NCI-H146 treated with DMSO at 0.1 percent for 48 hours (cell line): ENCODE measurements at regions not wholly inside any gene's neighbourhood (a gene's known extent, or its start where the extent isn't known, plus 50 kb on each side); places are given as distances from the start of the nearest gene placed in this dataset.
A peak's percentile ranks its signal among the peaks of the same experiment; 100 is the strongest.
"Not testable (repeated sequence)": the region's sequence is repeated elsewhere in the genome, so short reads cannot be mapped to it uniquely, and the experiment has no call there.

Experiments used
- DNase-seq: peaks from one replicate; lab custom pipeline; 2025; ENCODE audit not compliant: unreplicated experiment; lab: John Stamatoyannopoulos, UW

- DNase-seq = no peak
Observed at GRCh38 chr5:104859437-104859836, 1296.8 kb upstream of the NUDT12 start.

- DNase-seq = not testable (repeated sequence)
Observed at GRCh38 chr5:104852099-104852498, 1289.5 kb upstream of the NUDT12 start.

GRCh38 chr5:104845541-104845940 lies 1283.0 kb upstream of the NUDT12 start:
- DNase-seq = no peak

- DNase-seq = no peak
Observed at GRCh38 chr5:104843822-104844221, 1281.2 kb upstream of the NUDT12 start.

- no peak for DNase-seq
Observed at GRCh38 chr5:104840284-104840683, 1277.7 kb upstream of the NUDT12 start.

GRCh38 chr5:104831515-104831914 lies 1268.9 kb upstream of the NUDT12 start:
- not testable (repeated sequence) for DNase-seq

- DNase-seq = no peak
Observed at GRCh38 chr5:104821606-104822005, 1259.0 kb upstream of the NUDT12 start.

GRCh38 chr5:104817127-104817526 lies 1254.5 kb upstream of the NUDT12 start:
- DNase-seq = no peak

GRCh38 chr5:104815212-104815611 lies 1252.6 kb upstream of the NUDT12 start:
- peak; percentile 34 for DNase-seq

- DNase-seq = no peak
Observed at GRCh38 chr5:104800440-104801048, 1238.0 kb upstream of the NUDT12 start.

- DNase-seq = no peak
Observed at GRCh38 chr5:104793755-104794080, 1231.1 kb upstream of the NUDT12 start.

- no peak for DNase-seq
Observed at GRCh38 chr5:104793031-104793754, 1230.6 kb upstream of the NUDT12 start.

GRCh38 chr5:104789366-104789765 lies 1226.8 kb upstream of the NUDT12 start:
- DNase-seq = no peak

- DNase-seq = no peak
Observed at GRCh38 chr5:104785097-104785496, 1222.5 kb upstream of the NUDT12 start.

- no peak for DNase-seq
Observed at GRCh38 chr5:104774372-104774771, 1211.8 kb upstream of the NUDT12 start.

- no peak for DNase-seq
Observed at GRCh38 chr5:104764197-104764596, 1201.6 kb upstream of the NUDT12 start.

- DNase-seq = no peak
Observed at GRCh38 chr5:104763216-104763615, 1200.6 kb upstream of the NUDT12 start.

- no peak for DNase-seq
Observed at GRCh38 chr5:104757915-104758314, 1195.3 kb upstream of the NUDT12 start.

GRCh38 chr5:104755806-104756205 lies 1193.2 kb upstream of the NUDT12 start:
- DNase-seq = no peak

- DNase-seq = no peak
Observed at GRCh38 chr5:104754311-104754995, 1191.9 kb upstream of the NUDT12 start.

- DNase-seq = no peak
Observed at GRCh38 chr5:104751969-104752368, 1189.4 kb upstream of the NUDT12 start.

- DNase-seq = no peak
Observed at GRCh38 chr5:104739905-104740304, 1177.3 kb upstream of the NUDT12 start.
